Kidney epithelial cell (primary cell): ENCODE measurements at regions not wholly inside any gene's neighbourhood (a gene's known extent, or its start where the extent isn't known, plus 50 kb on each side); places are given as distances from the start of the nearest gene placed in this dataset.

Source experiments
- DNase-seq: peaks from one replicate; pipeline ENCODE4 v3.0.0-alpha.2; 2010; ENCODE audit warnings: low read depth
- H3K27me3 ChIP-seq: 2 replicates; pipeline ENCODE4 v1.6.0; 2011; ENCODE audit warnings: low read length; ENCODE audit not compliant: control insufficient read depth, insufficient read depth
- H3K36me3 ChIP-seq: 2 replicates; pipeline ENCODE4 v1.5.1; 2011; ENCODE audit warnings: low read length; ENCODE audit not compliant: control insufficient read depth, insufficient read depth
- H3K4me3 ChIP-seq: 2 replicates; pipeline ENCODE4 v1.5.1; 2011; ENCODE audit warnings: low read depth, mild to moderate bottlenecking, control low read depth, low read length
- TF ChIP-seq, protein P1 (sequence below): IDR thresholded peaks from 2 replicates; pipeline ENCODE4 v1.5.1; 2011; ENCODE audit warnings: mild to moderate bottlenecking, moderate library complexity, low read length, control low read depth, inconsistent platforms; ENCODE audit not compliant: insufficient read depth, poor library complexity, severe bottlenecking

DNA sequence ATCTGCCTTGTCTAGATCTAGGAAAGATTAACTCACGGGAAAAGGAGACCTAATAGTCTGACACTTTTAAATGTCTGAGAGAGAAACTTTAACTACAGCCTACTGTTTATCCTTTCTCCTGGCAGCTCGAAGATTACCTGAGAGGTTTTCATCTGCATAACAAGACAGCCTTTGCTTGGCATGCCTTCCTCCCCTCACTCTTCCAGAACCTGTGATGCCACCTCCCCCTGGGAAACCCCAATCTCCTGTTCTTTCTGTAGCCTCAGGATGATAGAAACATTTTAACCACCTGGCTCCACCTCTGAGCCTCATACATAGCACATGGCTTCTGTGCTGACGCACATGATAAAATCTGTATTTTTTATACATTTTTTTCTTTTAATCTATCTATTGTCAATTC, 420.8 kb downstream of the CNTN6 start:
- Histone ChIP-seq H3K4me3 (no peak overlapping the region), H3K27me3 (no peaks in the 10 kb centered on the region), H3K36me3 (no peaks in the 10 kb centered on the region)
- TF ChIP-seq, protein P1, sequence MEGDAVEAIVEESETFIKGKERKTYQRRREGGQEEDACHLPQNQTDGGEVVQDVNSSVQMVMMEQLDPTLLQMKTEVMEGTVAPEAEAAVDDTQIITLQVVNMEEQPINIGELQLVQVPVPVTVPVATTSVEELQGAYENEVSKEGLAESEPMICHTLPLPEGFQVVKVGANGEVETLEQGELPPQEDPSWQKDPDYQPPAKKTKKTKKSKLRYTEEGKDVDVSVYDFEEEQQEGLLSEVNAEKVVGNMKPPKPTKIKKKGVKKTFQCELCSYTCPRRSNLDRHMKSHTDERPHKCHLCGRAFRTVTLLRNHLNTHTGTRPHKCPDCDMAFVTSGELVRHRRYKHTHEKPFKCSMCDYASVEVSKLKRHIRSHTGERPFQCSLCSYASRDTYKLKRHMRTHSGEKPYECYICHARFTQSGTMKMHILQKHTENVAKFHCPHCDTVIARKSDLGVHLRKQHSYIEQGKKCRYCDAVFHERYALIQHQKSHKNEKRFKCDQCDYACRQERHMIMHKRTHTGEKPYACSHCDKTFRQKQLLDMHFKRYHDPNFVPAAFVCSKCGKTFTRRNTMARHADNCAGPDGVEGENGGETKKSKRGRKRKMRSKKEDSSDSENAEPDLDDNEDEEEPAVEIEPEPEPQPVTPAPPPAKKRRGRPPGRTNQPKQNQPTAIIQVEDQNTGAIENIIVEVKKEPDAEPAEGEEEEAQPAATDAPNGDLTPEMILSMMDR, result no peak
- DNase-seq, result no peak

DNA sequence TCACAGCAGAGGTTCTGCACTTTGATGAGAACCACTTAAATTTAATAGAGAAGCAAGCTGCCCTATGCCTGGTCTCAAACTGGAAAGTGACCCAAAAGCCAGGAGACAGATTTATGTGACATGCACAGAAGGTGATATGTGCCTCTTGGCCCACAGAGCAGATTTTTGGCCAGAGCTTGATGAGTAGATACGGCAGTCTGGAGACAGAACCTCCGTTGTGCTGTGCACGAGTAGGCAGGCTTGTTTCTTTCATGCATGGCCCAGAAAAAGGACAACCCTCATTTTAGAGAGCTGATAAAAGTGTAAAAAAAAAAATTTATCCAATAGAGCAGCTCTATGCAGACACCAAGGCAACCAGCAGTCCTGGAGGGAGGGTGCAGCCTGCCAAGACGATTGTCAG, 423.1 kb downstream of the CNTN6 start:
- no peak for DNase-seq
- no peaks in the 10 kb centered on the region for H3K36me3 ChIP-seq
- no peak overlapping the region for H3K4me3 ChIP-seq
- H3K27me3 ChIP-seq, result no peaks in the 10 kb centered on the region
- TF ChIP-seq, protein P1, result no peak

DNA sequence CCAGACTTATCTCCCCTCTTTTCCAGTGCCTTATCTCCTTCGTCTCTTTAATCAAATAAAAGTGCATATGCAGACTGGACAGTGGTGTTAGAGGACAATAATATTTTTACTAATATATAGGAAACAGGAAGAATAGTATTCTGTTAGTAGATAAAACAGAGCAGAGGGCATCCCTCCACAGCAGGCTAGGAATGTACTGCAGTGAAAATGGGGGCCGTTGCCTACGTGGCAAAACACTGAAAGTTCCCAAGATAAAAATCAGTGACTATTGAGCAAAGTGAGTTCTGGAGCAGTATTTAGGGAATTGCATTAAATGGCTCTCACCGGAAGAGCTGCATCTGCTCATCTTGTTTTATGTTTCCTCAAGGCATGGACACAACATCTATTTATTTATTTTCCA, 435.0 kb downstream of the CNTN6 start:
- TF ChIP-seq, protein P1, result no peak
- H3K36me3 ChIP-seq, result no peaks in the 10 kb centered on the region
- H3K27me3 ChIP-seq, result no peaks in the 10 kb centered on the region
- no peak overlapping the region for H3K4me3 ChIP-seq
- DNase-seq, result no peak

DNA sequence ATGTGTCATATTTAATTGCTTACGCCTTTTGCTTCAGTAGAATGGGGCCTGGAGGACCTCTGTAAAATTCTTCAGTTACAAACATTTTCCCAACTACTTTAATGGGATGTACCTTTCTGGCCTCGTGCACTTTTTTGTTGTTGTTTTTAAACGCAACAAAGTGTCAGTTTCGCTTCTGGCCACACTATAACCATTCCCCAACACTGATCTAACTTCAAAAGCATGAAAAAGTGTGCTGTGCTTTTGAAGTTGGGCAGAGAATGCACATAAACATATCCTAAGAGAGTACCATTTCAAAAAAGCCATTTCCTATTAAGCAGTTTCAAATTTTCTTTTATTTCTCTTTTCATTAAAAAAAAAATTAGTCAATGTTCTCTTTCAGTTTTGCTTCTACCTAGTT, 435.8 kb downstream of the CNTN6 start:
- Histone ChIP-seq H3K36me3 (no peaks in the 10 kb centered on the region), H3K27me3 (no peaks in the 10 kb centered on the region), H3K4me3 (no peak overlapping the region)
- DNase-seq, result no peak
- TF ChIP-seq, protein P1, result no peak

DNA sequence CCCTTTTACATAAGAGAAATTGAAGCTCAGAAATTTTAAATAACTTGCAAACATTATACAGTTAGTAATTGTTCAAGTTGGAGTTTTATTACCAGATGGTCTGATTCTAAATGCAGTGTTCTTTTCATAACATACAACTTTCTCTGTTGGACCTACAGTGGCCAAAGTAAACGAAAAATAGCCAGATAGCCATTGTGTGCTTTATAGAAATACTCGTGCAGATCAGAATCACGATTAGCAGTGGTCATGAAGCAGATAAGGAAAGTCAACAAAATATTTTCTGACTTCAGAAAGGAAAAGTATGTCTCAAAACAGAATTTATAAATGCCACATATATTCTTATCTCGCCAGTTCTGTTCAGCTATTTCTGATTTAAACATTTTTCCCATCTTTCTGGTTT, 436.9 kb downstream of the CNTN6 start:
- no peak for DNase-seq
- Histone ChIP-seq H3K36me3 (no peaks in the 10 kb centered on the region), H3K4me3 (no peak overlapping the region), H3K27me3 (no peaks in the 10 kb centered on the region)
- TF ChIP-seq, protein P1, result no peak

DNA sequence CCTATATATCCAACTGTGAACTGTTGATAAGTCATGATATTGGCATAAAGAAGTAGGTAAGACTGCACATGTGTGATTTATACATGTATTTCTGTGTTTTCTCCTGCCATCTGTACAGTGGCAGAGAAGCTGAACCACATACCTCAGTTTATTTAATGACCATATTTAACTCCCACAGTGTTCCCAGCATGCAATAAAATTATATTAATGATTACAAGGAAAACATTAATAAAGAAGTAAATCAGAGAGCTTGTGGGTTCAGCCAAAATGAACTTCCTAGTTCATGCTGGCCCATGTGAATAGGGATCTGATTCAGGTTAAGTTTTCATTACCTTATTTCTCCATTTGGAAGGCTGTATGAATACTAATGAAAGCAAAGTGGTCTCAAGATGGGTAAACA, 439.2 kb downstream of the CNTN6 start:
- no peak for DNase-seq
- H3K4me3 ChIP-seq, result no peak overlapping the region
- no peaks in the 10 kb centered on the region for H3K36me3 ChIP-seq
- H3K27me3 ChIP-seq, result no peaks in the 10 kb centered on the region
- TF ChIP-seq, protein P1, result no peak
